ENCODE measurements at regions not wholly inside any gene's neighbourhood (a gene's known extent, or its start where the extent isn't known, plus 50 kb on each side); places are given as distances from the start of the nearest gene placed in this dataset.

- TF ChIP-seq ZNF518B (CRISPR knock-in tag; IDR thresholded peaks at IDR 0.05) (no peak), ZNF57 (CRISPR knock-in tag; IDR thresholded peaks at IDR 0.05) (no peak), RBM39 (optimal IDR thresholded peaks at IDR 0.05; ENCODE audit: low read depth, low read length) (no peak), PREB (CRISPR knock-in tag; IDR thresholded peaks at IDR 0.05) (no peak), SMC3 (conservative IDR thresholded peaks at IDR 0.05; ENCODE audit: insufficient read depth, low read depth, low read length) (no peak), CREB1 (IDR thresholded peaks at IDR 0.05) (no peak), CREB1 (CRISPR knock-in tag; IDR thresholded peaks at IDR 0.05) (peak; percentile 54; the same call in 1 of the 2 replicates), ATF7 (IDR thresholded peaks at IDR 0.05) (peak; percentile 45; the same call in 1 of the 2 replicates), ZBTB1 (CRISPR knock-in tag; IDR thresholded peaks at IDR 0.05; ENCODE audit: borderline replicate concordance, low read depth) (no peak), GTF2F1 (IDR thresholded peaks at IDR 0.05; ENCODE audit: low read depth, low read length) (no peak), FOSL1 (tag; conservative IDR thresholded peaks at IDR 0.05) (peak; percentile 86), ETV6 (IDR thresholded peaks at IDR 0.05; ENCODE audit: borderline replicate concordance in 1 of 2, low read depth in 2 of 2, low read length in 1 of 2) (no peak), ETV6 (CRISPR knock-in tag; IDR thresholded peaks at IDR 0.05; ENCODE audit: borderline replicate concordance) (no peak), TRIM24 (IDR thresholded peaks at IDR 0.05) (peak in 1 of 2 experiments; percentile 33; a peak in 1 of 4 replicates), ZBTB2 (IDR thresholded peaks at IDR 0.05) (no peak), EP300 (IDR thresholded peaks at IDR 0.05; ENCODE audit: low read length) (0 out of 2 replicates have a peak, but pooled peaks have one; percentile 35), MCM5 (IDR thresholded peaks at IDR 0.05; ENCODE audit: low read depth) (no peak), HINFP (tag; conservative IDR thresholded peaks at IDR 0.05; ENCODE audit: low read depth) (no peak), ZNF124 (CRISPR knock-in tag; IDR thresholded peaks at IDR 0.05) (no peak), FOXP1 (CRISPR knock-in tag; IDR thresholded peaks at IDR 0.05) (no peak), ZBTB12 (CRISPR knock-in tag; IDR thresholded peaks at IDR 0.05) (peak; percentile 45; the same call in 1 of the 2 replicates), ARID1B (IDR thresholded peaks at IDR 0.05) (peak; percentile 73; the same call in 1 of the 2 replicates)
Measured at GRCh38 chr5:159539678-159540077, 209.4 kb upstream of the IL12B start (continued).
